HG03135 (cell line): ENCODE measurements at regions not wholly inside any gene's neighbourhood (a gene's known extent, or its start where the extent isn't known, plus 50 kb on each side); places are given as distances from the start of the nearest gene placed in this dataset.
"Not testable (repeated sequence)": the region's sequence is repeated elsewhere in the genome, so short reads cannot be mapped to it uniquely, and the experiment has no call there.

Experiments used
- ATAC-seq: cut with Tn5 transposase; IDR thresholded peaks from one replicate; pipeline ENCODE4 v1.9.1; 2021; ENCODE audit warnings: mild to moderate bottlenecking, moderate library complexity; ENCODE audit not compliant: unreplicated experiment

DNA sequence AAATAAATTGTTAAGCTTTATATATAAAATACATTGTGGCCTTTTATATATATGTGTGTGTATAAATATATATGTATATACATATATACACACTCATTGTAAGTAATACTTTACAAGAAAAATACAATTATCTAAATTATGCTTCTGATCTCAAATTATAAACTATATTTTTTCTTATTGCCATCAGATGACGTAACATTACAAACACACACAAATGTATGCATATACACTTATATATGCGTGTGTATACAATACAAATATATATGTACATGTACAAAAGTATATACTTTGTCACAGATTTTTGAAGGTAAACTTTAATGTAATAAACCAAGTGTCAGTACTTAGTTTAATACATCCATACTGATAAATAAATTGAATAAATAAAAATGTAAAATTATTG lies 278.9 kb upstream of the LMO3 start:
- ATAC-seq, result no peak

GRCh38 chr12:16884056-16884455 lies 278.1 kb upstream of the LMO3 start:
- ATAC-seq, result peak; percentile 90

- no peak for ATAC-seq
Observed at GRCh38 chr12:16881986-16882570, 276.1 kb upstream of the LMO3 start.

DNA sequence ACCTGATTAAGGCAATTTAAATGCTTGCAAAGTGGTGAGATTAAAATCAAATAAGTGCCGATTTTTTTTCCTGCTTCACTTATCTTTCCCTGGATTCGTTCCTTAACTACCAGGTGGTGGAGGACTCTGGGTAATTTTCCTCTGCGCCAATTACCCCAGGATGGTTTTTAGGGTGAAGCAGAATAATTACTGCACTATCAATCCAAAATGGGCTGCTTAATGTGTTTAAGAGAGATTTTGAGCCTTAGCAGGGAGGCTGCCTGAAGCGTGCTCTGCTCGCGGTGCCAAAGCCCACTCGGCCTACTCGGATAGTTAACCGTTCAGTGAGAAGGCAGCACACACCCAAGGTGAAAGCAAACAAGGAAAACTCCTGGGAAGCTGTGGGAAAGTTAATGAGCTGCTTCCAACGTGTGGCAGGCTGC lies 274.9 kb upstream of the LMO3 start:
- ATAC-seq, result no peak

DNA sequence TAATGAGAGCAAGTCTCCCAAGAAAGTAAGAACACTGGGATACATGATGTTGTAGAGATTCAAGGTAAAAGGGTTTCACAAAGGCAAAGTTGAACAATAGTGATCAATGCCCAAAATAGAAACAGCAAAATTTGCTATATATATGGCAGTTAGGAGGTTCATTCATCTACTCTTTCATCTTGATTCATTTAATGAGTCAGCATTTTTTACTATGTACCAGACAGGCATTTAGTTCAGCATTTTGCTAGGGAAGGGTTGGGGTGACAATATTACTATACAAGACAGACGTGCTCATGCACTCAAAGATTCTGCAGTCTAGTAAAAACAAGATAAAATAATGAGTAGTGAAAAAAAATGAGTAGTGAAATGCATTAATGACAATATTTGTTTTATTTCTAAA lies 264.9 kb upstream of the LMO3 start:
- ATAC-seq, result no peak

DNA sequence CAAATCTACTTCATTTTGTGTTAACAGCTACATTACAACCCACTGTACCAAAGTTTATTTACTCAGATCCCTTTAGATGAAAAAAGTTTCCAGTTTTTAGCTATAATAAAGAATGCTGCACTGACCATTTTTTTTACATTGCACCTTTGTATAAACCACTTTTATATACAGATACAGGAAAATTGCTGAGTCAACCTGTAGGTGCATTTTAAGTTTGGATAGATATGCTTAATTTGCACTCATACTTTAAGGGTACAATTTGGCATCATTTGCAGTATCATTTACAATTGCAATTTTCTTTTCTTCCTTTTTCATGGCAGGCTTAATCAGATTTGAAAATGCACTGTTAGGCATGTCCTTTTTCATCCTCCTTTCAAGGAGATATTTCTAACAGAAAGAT lies 257.8 kb upstream of the LMO3 start:
- no peak for ATAC-seq

DNA sequence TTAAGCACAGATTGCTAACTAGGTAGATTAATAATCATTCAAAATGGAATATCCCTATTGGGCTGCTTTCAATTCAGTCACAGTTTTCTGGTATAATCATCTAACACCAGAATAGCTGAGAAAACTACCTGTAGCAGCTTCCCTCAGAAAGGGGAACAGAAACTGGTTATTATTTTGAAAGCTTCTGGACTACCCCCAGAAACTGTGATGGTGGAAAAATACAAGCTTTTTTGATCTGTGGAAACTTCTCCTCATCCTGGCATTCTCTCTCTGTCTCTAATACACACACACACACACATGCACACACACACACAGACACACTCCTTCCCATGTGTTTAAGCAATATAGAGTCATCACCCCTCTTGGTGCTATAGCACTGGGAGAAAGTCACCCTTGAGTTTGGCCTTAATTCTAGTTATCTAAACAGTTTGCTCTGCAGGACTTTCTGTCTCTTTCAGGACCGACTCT lies 251.5 kb upstream of the LMO3 start:
- ATAC-seq, result peak; percentile 99

- no peak for ATAC-seq
Observed at GRCh38 chr12:16854465-16854864, 248.5 kb upstream of the LMO3 start.

DNA sequence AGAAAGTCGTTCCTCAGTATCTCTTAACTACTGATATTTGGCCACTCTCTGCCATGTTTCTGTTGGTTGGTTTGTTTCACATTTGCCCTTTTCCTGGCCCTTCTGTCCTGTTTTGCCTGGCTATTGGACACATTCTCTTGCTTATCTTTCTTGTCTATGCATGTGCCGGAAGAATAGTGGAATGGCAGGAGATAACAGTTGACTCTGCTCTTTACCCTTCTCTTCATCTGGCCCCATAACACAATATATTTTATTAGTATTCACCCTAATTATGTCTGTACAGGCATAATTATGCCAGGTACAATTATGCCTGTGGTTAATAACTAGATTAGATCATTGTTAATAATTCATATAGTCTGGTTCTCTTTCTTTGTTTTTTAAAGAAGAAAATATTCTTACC lies 243.5 kb upstream of the LMO3 start:
- ATAC-seq, result no peak

GRCh38 chr12:16844875-16845274 lies 238.9 kb upstream of the LMO3 start:
- ATAC-seq, result no peak

- peak; percentile 91 for ATAC-seq
Observed at GRCh38 chr12:16833376-16834015, 227.5 kb upstream of the LMO3 start.

GRCh38 chr12:16828891-16829290 lies 222.9 kb upstream of the LMO3 start:
- no peak for ATAC-seq

DNA sequence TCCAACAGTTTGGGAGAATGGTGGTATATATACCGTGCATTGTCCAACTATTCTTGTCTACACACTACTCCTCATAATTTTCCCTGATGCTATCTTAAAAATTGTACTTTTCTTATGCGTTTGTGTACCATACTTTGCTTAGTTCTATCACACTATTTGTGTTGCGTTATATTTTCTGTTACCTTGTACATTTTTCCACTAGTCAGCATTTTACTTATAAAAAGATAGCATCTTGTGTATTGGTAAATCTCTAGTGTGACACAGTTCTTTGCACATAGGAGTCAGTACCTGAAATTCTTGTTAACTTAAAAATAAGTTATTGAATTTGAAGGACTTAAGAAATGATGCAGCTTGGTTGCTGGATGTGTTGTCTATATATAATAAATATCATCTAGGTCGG lies 201.8 kb upstream of the LMO3 start:
- ATAC-seq, result no peak

DNA sequence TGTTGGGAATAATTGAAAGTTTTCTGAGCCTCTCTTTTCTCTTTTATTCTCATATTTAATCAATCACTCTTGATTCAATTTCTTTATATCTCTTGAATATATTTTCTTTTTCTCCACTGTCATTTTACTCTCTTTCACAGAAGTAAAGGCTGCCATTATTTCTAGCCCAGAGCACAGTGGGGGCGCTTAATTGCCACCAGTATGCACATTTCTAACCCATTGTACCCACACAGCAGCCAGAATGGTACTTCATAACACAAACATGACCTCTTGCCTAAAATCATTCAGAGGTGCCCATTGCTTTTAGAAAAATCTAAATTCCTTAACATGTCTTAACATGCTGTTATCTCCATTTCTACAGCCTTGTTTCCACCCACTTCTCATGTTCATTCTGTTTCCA lies 190.2 kb upstream of the LMO3 start:
- no peak for ATAC-seq

DNA sequence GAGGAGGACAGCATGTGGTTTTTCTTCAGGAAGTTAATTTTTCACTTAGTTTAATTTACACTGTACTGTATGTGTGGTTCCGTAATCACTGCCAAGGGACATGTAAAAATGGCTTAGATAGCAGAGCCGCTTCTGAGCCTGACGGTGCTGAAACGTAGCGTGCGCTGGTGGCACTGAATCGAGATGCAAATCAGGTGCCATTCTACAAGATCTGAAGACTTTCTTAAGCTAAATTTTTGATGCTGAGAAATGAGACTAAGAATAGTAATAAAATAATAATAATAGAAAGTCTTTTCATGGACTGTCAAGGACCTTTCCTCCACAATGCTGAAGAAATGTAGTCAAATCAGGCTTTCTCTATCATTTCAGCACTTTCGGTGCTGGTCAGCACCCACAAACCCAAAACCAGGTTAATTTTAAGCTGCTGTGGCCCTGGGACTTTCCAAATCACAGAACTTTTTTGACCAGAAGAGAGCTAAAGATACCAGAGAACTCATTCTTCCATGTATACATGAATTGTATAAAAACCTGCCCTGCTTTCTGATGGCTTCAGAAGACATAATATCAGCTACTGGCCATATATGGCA lies 183.3 kb upstream of the LMO3 start:
- ATAC-seq, result peak; percentile 83

DNA sequence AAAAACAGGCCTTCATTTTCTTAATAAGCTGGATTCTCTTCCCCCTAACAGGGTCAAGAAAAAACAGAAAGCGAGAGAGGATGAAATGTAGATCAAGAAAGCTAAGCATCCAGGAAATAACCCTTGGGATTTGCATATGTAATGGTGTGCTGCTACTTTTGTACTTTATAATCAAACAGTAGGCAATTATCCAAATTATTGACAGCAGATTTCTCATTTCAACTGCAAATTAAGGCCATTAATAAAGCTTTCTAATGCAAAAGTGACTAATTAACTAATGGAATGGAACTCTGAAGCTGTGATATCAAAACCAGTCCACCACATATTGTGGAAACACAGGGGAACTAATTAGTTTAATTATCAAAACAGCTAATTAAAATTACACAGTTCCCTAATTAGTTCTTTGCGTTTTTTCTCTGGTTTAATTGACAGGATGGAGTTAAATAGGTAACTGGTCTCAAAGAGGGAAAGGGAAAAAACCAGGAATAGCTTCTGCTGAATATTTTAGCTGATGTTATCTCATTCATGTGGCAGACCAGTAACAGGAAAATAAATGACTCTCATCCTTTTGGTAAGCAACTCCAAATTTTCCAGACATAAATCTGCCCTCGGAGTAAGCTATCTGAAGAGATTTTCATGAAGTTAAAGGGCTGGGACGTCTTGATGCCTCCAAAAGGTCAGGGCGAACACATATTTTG lies 182.7 kb upstream of the LMO3 start:
- ATAC-seq, result no peak

DNA sequence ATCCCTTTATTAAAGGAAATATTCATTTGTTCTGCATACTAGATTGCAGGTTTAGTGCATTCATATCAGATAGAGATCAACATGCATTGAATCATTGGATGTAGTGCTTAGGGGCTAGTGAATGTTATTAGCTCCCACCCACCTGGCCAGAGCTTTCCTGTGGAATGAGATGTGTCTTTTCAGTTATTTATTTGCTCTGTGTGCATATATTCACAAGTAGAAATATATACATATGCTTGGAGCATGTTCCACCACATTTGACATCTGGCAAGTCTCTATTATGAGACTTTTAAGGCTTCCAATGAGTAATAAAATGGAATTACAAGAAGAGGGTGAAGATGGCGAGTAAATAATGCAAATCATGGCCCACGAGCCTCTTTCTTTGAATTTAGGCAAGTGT lies 180.0 kb upstream of the LMO3 start:
- ATAC-seq, result no peak

- no peak for ATAC-seq
Observed at GRCh38 chr12:16785524-16785923, 179.6 kb upstream of the LMO3 start.

DNA sequence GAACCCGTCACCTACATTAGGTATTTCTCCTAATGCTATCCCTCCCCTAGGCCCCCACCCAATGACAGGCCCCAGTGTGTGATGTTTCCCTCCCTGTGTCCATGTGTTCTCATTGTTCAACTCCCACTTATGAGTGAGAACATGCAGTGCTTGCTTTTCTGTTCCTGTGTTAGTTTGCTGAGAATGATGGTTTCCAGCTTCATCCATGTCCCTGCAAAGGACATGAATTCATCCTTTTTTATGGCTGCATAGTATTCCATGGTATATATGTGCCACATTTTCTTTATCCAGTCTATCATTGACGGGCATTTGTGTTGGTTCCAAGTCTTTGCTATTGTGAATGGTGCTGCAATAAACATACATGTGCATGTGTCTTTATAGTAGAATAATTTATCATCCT lies 163.2 kb upstream of the LMO3 start:
- not testable (repeated sequence) for ATAC-seq

- no peak for ATAC-seq
Observed at GRCh38 chr12:16766736-16767135, 160.8 kb upstream of the LMO3 start.

- ATAC-seq, result no peak
Observed at GRCh38 chr12:16763901-16764300, 157.9 kb upstream of the LMO3 start.
